ENCODE measurements at regions not wholly inside any gene's neighbourhood (a gene's known extent, or its start where the extent isn't known, plus 50 kb on each side); places are given as distances from the start of the nearest gene placed in this dataset.

DNA sequence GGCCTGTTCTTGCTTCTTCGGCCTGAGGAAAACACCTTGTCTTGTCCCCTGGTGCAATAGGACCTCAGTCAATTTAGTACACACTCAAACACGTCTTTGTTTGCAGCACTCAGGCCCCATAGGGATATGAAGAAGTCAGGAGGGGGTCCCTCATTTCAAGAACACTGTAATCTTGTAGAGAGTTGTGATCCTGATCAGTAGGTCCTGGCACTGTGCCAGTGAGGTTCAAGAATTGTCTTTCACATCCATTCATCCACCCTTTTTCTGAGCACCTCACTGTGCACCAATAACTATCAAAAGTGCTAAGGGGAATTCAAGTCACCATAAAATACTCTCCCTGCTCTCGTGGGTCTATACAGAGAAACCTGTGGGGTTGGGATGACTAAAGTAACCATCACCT lies 131.4 kb upstream of the LHCGR start:
- TF ChIP-seq, protein P1, sequence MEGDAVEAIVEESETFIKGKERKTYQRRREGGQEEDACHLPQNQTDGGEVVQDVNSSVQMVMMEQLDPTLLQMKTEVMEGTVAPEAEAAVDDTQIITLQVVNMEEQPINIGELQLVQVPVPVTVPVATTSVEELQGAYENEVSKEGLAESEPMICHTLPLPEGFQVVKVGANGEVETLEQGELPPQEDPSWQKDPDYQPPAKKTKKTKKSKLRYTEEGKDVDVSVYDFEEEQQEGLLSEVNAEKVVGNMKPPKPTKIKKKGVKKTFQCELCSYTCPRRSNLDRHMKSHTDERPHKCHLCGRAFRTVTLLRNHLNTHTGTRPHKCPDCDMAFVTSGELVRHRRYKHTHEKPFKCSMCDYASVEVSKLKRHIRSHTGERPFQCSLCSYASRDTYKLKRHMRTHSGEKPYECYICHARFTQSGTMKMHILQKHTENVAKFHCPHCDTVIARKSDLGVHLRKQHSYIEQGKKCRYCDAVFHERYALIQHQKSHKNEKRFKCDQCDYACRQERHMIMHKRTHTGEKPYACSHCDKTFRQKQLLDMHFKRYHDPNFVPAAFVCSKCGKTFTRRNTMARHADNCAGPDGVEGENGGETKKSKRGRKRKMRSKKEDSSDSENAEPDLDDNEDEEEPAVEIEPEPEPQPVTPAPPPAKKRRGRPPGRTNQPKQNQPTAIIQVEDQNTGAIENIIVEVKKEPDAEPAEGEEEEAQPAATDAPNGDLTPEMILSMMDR (IDR thresholded peaks at IDR 0.05), result no peak
- TF ChIP-seq POLR2A (IDR thresholded peaks at IDR 0.05), result no peak

Data from adrenal gland (tissue), 5 donors.